GM19240 (cell line): ENCODE measurements at regions not wholly inside any gene's neighbourhood (a gene's known extent, or its start where the extent isn't known, plus 50 kb on each side); places are given as distances from the start of the nearest gene placed in this dataset.
"Not testable (repeated sequence)": the region's sequence is repeated elsewhere in the genome, so short reads cannot be mapped to it uniquely, and the experiment has no call there.

Experiments used
- DNase-seq: peaks from one replicate; pipeline ENCODE4 v3.0.0; 2011; ENCODE audit warnings: low spot score; ENCODE audit not compliant: insufficient read length

DNA sequence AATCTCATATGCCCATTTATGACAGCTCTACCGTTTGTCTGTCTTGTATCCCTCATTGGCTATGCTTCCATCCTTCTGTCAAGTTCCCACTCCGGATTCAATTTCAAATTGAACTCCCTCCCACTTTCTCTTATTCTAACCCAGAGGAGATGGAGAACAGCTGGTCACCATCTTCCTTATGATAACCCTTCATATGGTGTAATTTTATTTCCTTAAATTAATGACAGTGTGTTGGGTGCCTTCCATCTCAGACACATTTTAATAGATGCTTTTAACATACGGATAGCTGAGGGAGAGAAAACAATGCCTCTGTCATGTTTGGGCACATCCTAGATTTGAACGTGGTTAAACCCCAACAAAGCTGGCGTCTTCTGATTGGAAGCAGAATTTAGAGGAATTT is 103.0 kb upstream of the PLXNA2 start:
- DNase-seq, result no peak

DNA sequence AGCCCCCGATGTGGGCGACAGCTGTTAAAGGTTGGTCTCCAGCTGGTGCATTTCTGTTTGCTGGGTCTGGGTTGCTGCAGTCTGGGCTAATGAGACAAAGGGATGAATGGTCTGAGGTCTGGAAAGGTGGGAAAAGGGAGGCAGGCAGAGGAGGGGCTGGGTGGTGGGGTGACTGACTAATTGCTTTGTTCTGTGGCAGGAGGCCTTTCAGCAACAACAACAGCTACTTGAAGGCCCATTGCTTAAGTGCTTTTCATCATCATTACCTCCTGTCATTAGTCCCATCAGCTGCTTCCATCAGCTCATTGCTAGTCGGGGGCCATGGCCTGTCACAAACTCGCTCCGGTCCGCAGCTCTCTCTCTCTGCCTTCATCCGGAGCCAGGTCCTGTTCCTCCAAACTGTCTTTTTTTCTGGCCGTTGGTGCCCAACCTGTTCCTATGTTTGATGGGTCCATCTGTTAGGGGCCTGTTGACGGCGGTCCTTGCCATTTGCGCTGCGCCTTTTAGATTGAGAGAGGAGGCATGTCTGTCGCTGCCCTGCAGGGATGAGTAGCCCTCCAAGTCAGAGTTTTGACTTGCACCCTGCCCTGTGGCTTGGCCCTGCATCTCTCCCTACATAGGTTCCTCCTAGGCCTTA is 105.6 kb upstream of the PLXNA2 start:
- no peak for DNase-seq

DNA sequence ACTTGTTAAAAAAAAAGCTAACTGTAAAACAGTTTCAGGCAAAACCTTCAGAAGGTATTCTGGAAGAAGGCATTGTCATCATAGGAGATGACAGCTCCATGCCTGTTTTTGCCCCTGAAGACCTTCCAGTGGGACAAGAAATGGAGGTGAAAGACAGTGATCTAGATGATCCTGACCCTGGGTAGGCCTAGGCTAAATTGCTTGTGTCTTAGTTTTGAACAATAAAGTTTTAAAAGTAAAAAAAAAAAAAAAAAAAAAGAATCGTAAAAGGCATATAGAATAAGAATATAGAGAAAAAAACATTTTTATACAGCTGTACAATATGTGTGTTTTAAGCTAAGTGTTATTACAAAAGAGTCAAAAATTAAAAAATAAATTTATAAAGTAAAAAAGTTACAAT is 106.6 kb upstream of the PLXNA2 start:
- DNase-seq, result no peak

DNA sequence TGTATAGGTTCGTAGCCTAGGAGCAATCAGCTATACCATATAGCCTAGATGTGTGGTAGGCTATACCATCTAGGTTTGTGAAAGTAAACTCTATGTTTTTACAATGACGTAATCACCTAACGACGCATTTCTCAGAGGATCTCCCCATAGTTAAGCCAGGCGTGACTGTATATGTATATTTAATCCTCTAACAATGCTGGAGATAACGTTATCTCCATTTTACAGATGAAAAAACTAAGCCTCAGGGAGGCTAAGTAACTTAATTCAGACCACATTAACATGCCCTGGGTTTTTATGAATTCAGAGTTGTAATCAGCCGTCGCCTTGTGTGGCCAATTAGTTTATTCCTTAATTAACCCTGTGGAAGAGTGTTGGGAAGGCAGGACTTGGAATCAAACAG is 107.7 kb upstream of the PLXNA2 start:
- no peak for DNase-seq

DNA sequence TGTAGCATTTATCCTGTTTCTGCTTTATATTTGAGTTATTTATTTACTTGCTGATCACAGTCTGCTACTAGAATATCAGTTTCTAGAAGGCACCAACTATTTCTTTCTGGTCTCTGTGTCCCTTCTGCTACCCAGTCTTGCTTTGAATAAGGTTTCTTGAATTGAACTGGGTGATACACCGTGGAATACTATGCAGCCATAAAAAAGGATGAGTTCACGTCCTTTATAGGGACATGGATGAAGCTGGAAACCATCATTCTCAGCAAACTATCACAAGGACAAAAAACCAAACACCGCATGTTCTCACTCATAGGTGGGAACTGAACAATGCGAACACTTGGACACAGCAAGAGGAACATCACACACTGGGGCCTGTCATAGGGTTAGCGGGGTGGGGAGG is 109.6 kb upstream of the PLXNA2 start:
- not testable (repeated sequence) for DNase-seq

DNA sequence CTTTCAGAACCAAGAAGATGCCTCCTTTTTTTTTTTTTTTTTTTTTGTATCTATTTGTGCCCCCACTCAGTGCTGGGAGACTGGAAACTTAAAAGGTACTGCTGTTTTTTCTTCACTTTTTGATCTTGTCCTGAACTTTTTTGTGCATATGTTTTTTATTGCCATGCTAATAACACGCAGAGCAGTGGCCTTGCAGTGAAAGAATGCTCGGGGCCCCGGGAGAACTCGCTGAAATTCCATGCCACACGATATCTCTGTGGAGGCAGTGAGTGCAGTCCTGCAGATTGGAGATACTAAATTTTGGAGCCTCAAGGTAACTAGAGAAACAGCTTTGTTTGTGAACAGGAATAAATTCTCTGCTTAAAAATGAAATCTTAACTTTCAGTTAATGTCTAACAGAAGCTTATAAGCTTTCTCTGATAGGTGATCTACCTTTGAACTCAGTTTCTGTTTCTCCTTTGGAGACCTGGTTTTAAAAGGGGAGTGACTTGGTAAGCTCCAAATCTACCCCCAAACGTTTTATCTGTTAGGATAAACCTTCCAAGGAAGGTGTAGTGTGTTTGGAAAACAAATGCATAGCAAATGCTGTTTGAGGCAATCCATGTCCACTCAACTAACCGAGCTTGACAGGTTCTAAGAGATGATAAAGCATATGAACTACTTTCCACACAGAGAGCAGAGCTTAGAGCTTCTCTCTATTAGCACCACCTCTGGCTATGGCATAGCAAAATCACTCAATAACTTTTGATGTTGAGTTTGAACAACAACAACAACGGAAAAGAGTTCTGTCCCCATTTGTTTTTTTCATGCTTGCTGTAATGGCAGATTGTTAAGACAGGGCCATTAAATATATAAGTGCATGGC is 113.7 kb upstream of the PLXNA2 start:
- DNase-seq, result no peak

DNA sequence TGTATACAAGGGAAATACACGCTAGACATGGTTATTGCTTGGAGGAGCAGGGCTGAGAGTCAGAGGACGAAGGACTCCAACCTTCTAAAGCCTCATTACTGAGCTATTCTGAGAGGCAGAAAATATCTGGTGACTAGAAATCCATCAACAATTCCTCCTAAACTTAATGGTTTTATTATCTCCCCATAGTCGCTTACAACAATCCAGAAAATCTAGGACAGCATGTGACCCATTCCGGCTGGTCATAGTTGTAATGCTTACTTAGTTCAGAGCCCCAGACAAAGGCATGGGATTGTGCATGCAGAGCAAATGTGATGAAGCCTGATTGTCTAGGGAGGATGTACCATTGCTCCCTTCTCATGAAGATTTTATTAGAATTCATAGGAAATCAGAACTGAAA is 114.5 kb upstream of the PLXNA2 start:
- DNase-seq, result no peak

DNA sequence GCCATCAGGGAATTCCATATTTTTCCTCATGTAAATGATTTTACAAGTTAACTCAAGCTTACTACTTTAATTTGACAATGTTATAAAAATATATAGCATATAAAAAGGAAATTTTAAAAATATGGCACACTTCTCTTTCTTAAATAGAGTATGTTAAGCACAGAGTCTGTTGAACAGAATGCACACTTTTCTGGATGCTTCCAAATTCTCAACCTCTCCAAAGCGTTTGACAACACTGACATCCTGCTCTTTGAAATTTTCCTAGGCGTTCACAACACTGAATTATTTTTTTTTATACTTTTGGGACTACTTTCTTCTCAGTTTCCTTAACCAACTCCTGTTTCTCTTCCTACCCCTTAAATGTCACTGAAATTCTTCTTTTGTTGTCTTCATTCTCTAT is 117.8 kb upstream of the PLXNA2 start:
- no peak for DNase-seq

DNA sequence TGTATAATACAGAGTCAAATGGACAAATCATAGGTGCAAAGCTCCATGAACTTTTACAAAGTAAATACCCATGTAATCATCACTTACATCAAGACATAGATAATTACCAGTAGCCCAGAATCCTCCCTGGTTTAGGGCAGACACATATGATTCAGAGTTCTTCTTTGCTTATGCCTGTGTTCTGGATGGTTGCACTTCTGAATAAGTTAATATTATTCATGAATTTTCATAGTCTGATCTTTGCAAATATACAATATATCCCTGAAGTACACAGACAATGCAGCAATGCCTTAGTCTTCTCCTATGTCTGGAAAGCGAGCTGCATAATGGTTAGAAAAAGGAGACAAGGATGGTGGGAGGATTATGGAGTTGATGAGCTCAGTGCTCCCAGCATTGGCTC is 122.4 kb upstream of the PLXNA2 start:
- DNase-seq, result no peak

DNA sequence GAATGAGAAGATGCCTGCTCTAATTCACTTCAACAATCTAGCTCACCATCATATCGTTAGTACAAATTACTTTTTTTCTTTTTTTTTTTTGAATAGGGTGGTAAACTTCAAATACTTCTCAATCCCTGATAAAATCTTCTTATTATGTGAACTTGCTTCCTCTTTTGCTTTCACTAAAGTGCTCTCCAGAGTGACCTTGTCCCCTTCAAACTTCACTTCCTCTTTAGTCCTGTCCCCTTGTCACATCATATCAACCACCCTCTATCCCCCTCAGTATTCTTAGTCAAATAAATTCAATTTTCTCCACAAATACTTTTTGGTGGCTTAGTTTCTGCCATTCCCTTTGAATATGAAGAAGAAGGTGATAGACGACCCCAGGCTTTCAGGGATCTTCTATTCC is 124.9 kb upstream of the PLXNA2 start:
- DNase-seq, result no peak

DNA sequence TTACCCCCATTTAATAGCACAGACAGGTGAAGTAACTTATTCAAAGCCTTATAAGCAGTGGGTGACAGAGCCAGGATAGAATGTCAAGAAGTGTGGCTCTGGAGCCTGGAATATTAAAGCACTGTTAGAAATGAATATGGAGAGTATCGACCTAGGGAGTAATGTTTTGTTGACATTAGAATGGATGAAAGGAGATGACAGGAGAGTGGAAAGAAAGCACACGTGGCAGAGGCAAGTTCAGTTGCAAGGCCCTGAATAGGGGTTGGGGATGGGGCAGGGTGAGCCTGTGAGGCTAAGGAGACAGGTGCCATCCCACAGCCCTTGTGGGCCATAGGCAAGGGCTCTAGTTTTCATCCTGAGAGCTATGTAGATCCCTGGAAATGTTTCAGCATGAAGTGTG is 125.5 kb upstream of the PLXNA2 start:
- no peak for DNase-seq

DNA sequence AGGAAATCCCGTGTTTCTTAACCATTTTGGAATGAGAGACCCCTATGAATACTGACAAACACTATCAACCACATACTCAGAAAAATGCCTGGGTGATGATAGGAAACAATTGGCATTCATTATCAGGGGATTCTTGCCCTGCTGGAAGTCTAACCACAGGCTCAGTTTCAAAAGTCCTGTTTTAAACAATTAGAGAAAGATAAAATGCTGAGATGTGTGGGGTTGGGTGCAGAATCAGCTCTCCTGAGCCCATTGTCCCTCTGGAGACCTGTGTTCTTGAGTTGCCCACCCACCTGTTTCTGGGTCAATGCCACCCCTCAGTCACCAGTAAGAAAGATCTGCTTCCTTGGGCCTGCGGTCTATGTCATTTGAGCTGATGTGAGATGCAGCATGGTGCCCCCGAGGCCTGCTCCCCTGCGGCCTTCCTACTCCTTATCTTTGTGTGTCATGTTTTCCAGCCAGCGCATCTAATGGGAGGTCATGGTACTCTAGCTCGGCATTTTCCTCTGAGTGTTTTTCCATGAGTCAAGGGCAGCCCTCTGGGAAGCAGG is 130.3 kb upstream of the PLXNA2 start:
- DNase-seq, result no peak

DNA sequence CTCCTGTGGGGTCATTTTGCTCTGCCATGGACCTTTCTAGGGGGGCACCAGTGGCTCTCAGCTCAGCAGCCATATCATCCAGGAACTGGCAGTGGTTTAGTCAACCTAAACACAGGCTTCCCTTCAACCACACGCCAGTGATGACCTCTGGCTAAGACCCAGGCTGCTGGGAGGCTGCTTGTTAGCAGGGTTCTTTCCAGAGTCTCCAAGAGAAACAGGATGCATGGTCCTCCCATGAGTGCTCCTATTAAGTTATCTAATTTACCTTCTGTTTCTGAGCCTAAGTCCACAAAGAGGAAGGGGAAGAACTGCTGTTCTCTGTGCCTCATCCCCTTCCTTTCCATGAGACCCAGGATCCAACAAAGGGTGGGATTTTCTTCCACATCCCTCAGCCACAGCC is 137.3 kb upstream of the PLXNA2 start:
- no peak for DNase-seq

DNA sequence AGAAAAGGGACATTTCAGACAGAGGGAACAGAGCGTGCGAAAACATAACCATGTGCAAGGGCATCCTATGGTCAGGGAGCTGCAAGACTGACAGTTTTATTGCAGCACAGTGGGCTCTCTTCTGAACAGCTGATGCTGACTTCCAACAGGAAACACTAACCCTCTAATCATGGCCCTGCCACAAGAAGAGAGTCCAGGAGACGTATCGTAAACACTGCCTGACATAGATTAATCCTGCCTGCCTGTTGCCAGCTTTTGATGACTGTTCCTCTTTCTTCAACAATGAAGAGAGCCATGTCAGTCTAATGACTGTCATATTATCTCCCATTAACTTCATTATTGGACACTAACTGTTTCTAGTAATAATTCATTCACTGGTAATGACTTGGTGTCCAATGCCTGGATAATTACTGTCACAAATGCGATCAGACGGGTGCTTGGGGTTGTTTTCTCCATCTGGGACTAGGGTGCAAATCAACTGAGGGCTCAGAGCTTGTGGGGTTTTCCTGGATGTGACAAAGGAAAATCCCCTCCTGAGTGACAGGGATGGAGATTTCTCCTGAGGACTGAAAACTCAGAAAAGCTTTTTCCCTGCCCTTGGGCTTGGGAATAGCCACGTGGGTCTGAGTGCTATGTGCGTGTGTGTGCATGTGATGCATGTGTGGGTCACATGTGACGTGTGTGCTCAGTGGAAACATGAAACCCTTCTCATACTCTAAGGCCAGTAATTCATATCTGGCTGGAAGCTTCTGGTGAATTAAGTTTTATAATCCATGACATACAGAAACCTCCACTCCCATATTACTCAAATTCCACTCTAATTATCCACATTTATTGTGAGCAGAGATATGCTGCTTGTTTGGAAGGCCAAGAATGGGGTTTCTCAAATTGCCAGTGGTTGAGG is 144.0 kb upstream of the PLXNA2 start:
- DNase-seq, result no peak

DNA sequence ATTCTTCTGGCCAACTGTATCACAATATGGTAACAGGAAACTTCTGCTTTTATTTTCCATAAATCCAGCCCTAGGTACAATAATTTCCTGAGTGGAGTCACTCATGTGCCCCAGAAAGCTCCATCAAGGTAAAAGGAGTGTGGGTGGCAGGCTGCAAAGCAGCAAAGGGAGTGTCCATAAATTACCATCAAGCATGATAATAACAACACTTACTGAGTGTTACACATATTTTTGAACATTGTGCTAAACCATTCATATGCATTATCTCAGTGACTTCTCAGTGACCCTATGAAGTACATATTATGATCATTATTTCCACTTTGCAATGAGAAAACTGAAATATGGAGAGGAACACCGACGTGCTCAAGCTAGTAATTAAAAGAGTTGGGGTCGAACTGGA is 149.2 kb upstream of the PLXNA2 start:
- no peak for DNase-seq

DNA sequence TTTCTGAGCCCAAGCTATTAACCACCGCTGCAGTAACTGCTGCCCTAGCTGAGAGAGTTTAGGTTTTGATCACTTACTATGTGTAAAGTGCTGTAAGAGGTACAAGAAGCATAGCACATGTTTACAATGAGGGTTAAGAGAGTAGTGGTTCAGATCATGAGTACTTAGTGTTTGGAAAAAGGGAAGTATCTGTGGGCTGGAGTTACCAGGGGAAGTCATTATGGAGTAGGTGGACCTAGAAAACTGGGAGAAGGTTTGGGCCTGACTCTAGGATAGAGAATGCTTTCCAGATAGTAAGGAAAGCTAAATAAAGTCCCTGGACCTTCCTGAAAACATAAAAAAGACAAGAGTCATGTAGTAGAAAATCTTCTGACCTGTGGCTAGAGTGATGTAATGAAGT is 149.6 kb upstream of the PLXNA2 start:
- no peak for DNase-seq

DNA sequence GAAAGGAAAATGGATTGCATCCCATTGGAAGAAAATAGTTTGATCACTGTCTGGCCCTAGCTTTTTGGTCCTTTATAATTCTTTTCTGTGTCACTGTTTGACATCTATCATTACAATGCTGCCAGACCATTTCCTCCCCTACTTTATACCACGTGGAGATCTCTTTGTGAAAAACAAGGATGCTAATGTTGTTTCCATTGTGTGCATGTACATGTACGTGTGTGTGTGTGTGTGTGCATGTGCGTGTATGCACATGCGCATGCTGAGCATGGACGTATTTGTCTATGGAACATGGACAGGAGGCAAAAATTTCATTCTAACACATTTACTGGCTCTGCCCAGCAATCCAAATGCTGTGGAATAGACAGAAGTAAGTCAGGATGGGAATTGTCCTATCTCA is 153.1 kb upstream of the PLXNA2 start:
- DNase-seq, result no peak

DNA sequence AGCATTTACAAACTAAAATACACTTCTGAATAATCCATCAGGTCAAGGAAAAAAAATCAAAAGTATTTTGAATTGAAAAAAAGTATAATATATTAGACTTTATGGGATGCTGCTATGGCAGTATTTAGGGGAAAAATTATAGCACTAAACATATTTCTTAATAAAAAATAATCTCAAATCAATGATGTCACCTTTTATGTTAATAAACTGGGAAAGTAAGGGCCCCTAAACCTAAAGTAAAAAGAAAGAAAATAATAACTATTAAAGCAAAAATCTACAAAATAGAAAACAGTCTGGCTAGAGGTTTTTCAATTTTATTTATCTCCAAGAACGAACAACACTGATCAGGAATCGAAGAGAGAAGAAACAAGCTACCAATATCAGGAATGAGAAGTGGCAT is 160.8 kb upstream of the PLXNA2 start:
- DNase-seq, result no peak

DNA sequence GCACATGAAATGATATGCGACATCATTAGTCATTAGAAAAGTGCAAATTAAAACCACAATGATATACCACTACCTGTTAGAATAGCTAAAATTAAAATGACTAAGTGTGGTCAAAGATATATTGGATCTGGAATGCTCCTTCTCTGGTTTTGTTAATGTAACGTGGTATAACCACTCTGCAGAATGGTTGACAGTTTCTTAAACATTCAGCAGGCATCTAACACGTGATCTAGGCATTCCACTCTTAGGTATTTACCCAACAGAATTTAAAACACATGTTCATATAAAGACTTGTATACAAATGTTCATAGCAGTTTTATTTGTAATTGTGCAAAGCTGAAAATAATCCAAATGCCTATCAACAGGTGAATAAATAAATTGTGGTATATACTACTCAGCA is 165.0 kb upstream of the PLXNA2 start:
- no peak for DNase-seq

DNA sequence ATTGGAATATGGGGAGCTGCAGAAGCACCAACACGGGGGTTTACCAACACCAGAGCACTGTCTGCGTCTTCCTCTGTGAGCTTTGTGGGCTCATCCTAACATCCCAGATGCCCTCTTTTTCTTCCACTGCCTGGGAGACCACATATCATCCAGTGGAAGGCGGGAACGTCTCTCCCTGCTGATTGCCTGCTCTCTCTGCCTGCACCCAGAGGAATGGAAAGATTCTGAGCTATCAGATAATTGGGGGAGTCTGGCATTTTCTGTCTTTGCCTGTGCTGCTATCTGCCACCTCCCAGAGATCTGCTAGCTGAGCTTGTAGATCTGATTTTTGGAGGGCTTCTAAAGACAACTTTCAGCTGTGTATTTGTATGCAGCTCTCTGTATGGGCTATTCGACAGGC is 166.2 kb upstream of the PLXNA2 start:
- DNase-seq, result no peak

DNA sequence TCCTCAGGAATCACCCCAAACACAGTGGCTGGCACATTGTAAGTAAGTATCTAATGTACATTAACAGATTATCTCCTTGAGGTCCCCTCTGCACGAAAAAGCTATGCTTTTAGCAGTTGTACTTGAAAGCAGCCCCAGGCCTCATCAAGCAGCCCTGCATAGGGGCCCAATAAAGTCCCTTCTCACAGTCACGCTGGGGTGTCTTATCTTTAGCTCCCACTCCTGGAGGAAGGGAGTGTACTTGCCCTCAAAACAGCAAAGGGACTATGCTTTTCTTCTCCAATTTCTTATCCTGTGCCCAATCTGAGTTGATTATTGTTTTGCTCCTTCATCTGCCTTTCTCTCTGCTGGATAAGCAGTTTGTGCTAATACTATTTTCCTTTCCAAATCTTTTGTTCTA is 168.8 kb upstream of the PLXNA2 start:
- DNase-seq, result no peak

DNA sequence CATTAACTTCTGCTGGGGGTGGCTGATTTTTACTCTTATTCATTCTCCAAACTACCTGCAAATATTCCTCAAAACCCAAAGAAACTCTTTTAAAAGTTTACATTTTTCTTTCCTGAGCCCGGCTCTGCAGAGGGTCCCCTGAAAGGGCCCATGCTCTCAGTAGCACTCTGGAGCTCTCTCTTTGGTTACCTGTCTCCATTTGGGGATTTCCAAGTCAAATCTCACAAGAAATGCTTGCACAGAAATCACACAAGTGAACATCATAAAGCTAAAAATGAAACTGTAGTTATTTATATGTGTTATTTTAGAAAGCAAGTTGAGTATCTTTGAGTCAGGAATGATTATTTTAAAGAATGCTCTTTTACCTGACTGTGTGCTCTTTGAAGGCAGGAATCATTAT is 174.5 kb upstream of the PLXNA2 start:
- DNase-seq, result no peak
